DMS153 treated with DMSO at 0.1 percent for 48 hours (cell line): ENCODE measurements at regions not wholly inside any gene's neighbourhood (a gene's known extent, or its start where the extent isn't known, plus 50 kb on each side); places are given as distances from the start of the nearest gene placed in this dataset.

Experiments used
- DNase-seq: peaks from one replicate; lab custom pipeline; 2025; ENCODE audit not compliant: unreplicated experiment; lab: John Stamatoyannopoulos, UW

- no peak for DNase-seq
Observed at GRCh38 chr2:5914811-5915611, 222.8 kb downstream of the SOX11 start.

DNA sequence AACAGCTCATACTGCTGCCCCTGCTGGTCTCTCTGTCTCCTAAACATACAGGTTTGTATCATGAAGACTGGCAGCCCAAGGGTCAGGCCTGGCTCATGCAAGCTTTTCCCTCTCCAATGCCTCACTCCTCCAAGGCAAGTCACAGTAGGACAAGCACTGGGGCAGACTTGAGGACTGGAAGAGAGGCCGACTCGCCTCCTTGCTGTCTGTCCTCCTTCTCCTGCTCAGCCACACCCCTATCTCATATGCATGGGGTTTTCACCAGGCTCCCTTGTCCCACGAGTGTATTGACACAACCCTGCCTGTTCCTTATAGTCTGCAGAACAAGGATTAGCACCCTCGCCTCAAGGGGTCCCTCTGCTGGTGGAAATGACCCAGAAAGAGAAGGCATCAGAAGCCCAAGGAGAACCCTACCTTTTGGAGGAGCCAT lies 223.7 kb downstream of the SOX11 start:
- peak; percentile 31 for DNase-seq

GRCh38 chr2:5921081-5921642 lies 229.0 kb downstream of the SOX11 start:
- DNase-seq: no peak

GRCh38 chr2:5923957-5924945 lies 232.1 kb downstream of the SOX11 start:
- DNase-seq: no peak

- DNase-seq: no peak
Observed at GRCh38 chr2:5925604-5926003, 233.4 kb downstream of the SOX11 start.

DNA sequence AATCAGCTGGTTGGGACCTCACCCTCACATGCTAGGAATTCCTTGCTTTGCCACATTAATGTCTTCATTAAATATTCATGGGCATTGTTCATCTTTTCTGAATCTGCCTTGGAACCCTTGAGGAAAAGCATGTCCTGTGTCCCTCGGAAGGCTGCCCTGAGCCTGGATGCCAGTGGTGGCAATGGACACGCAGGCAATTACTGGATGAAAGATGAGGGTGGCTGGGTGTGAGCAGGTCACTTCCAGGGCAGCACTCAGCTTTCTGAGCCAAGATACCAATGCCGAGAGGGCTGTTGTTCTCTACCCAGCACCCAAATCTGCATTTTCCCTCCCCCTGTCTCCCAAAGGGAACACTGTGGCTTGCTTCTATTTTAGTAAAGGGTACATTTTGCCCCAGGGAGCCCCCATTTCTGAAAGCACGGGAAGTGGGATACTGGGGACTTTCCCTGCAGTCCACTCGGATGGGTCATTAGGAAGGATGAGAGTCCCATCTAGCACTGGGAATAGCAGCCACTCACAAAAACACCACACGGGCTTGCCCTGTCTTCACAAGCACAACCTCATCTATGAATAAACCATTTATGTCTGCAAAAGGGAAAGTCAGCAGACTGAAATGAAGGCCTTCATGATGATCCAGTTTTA lies 234.8 kb downstream of the SOX11 start:
- no peak for DNase-seq

GRCh38 chr2:5932556-5933469 lies 240.6 kb downstream of the SOX11 start:
- DNase-seq: peak; percentile 54

- no peak for DNase-seq
Observed at GRCh38 chr2:5933669-5934068, 241.5 kb downstream of the SOX11 start.

DNA sequence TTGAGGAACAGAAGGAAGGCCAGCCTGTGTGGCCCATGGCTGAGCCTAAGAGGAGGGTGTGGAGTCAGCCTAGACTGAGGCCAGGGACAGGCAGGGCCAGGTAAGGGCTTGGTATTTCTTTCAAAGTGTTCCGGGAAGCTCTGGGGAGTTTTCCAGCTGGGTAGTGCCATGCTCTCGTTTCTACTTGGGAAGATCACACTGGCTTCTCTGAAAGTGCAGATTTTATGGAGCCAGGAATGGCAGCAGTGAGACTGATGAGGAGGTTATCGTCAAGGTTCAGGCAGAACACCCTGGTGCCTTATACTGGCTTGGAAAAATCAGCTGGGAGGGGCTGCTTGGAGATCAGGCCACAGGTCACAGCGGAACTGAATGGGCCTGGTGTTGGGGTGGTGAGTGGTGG lies 245.1 kb downstream of the SOX11 start:
- DNase-seq: no peak

GRCh38 chr2:5937851-5938565 lies 245.8 kb downstream of the SOX11 start:
- no peak for DNase-seq

- no peak for DNase-seq
Observed at GRCh38 chr2:5938566-5938896, 246.3 kb downstream of the SOX11 start.

DNA sequence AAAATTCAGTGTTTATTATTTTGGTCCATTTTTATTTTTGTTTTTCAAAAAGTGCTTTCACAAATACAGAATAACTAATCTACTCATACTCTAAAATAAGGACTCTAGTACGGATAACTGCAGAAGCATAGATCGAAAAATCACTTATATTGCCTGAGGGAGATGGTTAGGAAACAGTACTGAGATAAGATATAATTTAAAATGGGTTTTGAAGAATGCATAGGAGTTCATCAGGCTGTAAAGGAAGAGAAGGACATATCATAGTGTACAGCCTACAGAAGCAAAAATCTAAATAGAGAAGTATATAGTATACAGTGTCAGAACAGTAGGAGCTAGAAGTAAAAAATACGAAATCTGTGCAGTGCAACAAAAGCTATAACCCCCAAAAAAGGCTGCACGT lies 247.4 kb downstream of the SOX11 start:
- DNase-seq: no peak

DNA sequence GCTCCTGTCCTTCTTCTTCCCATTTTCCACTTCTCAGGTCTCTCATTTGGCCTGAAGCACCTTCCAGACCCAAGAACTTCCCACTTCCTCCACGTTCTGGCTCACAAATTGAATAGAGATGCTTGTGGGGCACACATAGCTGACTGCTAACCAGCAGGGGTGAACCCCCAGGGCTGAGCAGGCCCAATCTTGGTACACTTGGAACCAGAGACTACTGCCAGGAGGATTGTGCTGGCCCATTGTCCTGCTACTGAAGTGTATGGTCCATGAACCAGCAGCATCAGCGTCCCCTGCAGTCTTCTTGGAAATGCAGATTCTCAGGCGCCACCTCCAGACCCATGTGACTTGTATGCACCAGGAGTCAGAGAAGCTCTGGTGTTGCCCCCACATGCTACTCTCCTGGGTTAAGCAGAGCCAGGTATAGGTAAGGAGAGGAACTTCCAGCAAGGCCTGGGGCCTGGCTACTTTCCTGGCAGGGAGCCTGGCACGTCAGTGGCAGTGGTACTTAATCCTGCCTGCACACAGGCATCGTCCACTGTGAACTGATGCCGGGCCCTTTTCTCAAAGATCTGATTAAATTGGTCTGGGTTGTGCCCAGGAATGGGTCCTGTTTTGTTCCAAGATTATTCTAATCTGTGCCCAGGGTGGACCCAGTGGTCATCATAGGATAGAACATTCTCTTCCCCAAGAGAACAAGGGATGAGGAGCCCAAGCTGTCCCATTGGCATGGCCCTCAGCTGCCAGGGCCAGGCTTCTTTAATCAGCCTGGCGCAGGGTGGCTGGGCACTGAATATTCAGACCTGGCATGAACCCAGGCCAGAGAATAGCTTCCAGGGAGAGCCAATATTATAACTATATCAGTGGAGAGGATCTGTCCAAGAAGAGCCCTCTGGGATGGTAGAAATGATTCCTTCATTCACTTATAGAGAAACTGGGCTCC lies 248.7 kb downstream of the SOX11 start:
- no peak for DNase-seq

GRCh38 chr2:5942204-5942603 lies 250.0 kb downstream of the SOX11 start:
- DNase-seq: no peak

DNA sequence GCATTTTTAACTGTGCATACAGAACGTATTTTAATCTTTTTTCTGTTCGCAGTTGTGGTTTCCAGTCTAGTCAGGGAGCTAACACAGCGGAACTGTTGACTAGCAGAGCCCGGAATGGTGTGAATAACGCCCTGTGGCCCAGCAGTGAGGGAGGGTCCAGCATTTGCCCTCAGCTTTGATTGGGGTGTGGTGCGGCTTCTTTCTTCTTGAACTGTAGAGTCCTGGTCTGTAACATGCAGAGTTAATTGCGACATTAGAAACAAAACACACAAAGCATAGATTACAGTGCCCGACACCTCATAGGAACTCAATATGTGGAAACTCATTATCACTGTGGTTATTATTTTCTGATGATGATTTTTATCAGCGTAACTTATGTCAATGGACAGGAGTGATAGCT lies 253.6 kb downstream of the SOX11 start:
- no peak for DNase-seq

DNA sequence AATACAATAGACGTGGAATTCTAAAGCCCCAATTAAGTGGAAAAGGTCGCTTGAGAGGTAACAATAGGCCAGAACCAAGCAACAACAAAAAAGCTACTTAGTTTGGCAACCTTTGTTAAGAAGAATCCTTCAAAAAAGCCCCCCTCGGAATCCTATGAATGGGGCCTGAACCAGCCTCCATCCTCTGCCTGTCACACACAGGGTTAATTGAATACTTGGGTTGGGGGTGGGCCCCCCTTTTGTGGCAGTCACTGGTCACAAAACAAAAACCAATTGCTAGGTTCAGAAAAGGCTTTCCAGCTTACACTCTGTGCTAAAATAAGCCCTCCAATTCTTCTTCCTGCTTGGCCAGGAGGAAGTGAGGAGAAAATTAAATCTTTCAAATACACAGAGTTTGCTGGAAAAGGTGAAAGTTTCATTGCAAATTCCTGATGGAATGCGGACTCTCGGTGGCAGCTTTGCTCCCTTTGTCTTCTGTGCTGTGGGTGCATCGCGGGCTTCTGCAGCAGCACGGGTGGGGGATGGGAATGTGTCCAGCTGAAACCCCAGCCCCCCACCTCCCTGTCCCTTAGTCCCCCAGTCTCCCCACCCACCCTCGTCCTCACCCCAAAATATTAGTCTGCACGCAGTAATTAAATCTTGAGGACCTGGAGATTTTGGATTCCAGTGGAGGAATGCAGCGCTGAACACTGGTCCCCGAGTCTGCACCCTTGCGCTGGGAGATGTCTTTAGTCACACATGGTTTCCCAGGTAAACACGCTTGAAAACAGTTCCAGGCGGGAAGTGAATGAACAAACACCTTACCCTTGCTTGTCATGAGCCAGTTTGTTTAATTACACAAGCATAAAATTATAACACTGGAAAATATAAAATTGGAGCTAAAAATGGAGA lies 254.3 kb downstream of the SOX11 start:
- no peak for DNase-seq

DNA sequence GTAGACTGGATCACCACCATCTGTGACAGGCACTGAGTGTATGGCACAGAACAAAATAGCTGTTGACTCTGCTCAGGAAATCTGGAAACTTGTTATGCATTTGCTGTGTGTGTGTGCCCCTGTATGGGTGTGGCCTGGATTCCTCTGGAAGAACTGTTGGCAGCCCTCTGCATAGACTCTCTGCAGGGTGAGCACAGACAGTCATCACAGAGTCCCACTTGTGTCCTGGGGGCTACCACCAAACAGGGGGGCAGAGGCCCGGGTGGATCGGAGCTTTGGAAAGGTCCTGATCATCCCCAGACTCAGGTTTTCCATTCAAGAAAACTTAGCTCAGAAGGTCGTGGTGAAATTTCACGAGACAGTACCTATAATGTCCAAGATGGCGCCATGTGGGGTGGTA lies 258.6 kb downstream of the SOX11 start:
- no peak for DNase-seq

GRCh38 chr2:5951471-5951870 lies 259.3 kb downstream of the SOX11 start:
- no peak for DNase-seq
